OCI-LY7 (cell line): ENCODE measurements at regions not wholly inside any gene's neighbourhood (a gene's known extent, or its start where the extent isn't known, plus 50 kb on each side); places are given as distances from the start of the nearest gene placed in this dataset.

Experiments
- BruUV-seq: library from RNA; stranded (reverse); fragments of 400-500 nt; replicated peaks from 2 replicates; lab custom pipeline; 2021; lab: Mats Ljungman, UMichigan
- CTCF ChIA-PET: fragments of 300-600 bp; sonication (Branson Sonifier 250); formaldehyde crosslinking; loops from one replicate; lab custom pipeline; 2022; ENCODE audit warnings: antibody characterized with exemption; ENCODE audit not compliant: unreplicated experiment; lab: Charles Lee
- POLR2A ChIA-PET: fragments of 300-600 bp; sonication (Branson Sonifier 250); formaldehyde crosslinking; loops from one replicate; lab custom pipeline; 2022; ENCODE audit warnings: antibody characterized with exemption; lab: Charles Lee
- DNase-seq: peaks from one replicate; pipeline ENCODE4 v3.0.0-alpha.2; 2015; ENCODE audit warnings: low spot score
- H2AFZ ChIP-seq: fragments of 200-600 bp; sonication (generic), shearing (Covaris generic); 2 replicates; pipeline ENCODE4 v1.6.1; 2014; ENCODE audit warnings: mild to moderate bottlenecking, antibody characterized with exemption, low read length, moderate library complexity
- H3K27ac ChIP-seq: fragments of 200-600 bp; sonication (generic); 2 replicates; pipeline ENCODE4 v1.5.1; 2014; ENCODE audit warnings: mixed run types, low read depth, mild to moderate bottlenecking, moderate library complexity, low read length, inconsistent platforms; ENCODE audit not compliant: poor library complexity, severe bottlenecking
- H3K36me3 ChIP-seq: fragments of 200-600 bp; sonication (generic); 2 replicates; pipeline ENCODE4 v1.6.1; 2014; ENCODE audit warnings: mild to moderate bottlenecking, antibody characterized with exemption, low read length, moderate library complexity, mixed read lengths; ENCODE audit not compliant: insufficient read depth
- H3K4me1 ChIP-seq: fragments of 200-600 bp; sonication (generic); 2 replicates; pipeline ENCODE4 v1.5.1; 2014; ENCODE audit warnings: mild to moderate bottlenecking, low read length; ENCODE audit not compliant: insufficient read depth, poor library complexity, severe bottlenecking
- H3K4me2 ChIP-seq: fragments of 200-600 bp; sonication (generic); 2 replicates; pipeline ENCODE4 v1.6.1; 2014; ENCODE audit warnings: mild to moderate bottlenecking, low read length
- H3K4me3 ChIP-seq: fragments of 200-600 bp; sonication (generic); 2 replicates; pipeline ENCODE4 v1.5.1; 2014; ENCODE audit warnings: mild to moderate bottlenecking, low read depth, low read length; ENCODE audit not compliant: poor library complexity, severe bottlenecking
- H3K79me2 ChIP-seq: fragments of 200-600 bp; sonication (generic); 2 replicates; pipeline ENCODE4 v1.6.1; 2016; ENCODE audit warnings: low read depth, mild to moderate bottlenecking, low read length, moderate library complexity, mixed read lengths; ENCODE audit not compliant: insufficient read depth
- H3K9me2 ChIP-seq: fragments of 200-600 bp; sonication (generic); 2 replicates; pipeline ENCODE4 v1.6.1; 2016; ENCODE audit warnings: mild to moderate bottlenecking, low read length, mixed read lengths; ENCODE audit not compliant: insufficient read depth
- H3K9me3 ChIP-seq: fragments of 200-600 bp; sonication (generic); 2 replicates; pipeline ENCODE4 v1.6.1; 2014; ENCODE audit warnings: mild to moderate bottlenecking, mixed run types, low read length, mixed read lengths
- H4K20me1 ChIP-seq: fragments of 200-600 bp; sonication (generic); 2 replicates; pipeline ENCODE4 v1.6.1; 2014; ENCODE audit warnings: mild to moderate bottlenecking, antibody characterized with exemption, low read length, moderate library complexity, mixed read lengths; ENCODE audit not compliant: insufficient read depth
- EZH2phosphoT487 ChIP-seq: fragments of 200-600 bp; sonication (generic); IDR thresholded peaks from 2 replicates; pipeline ENCODE4 v1.6.1; 2018; ENCODE audit warnings: low read depth, borderline replicate concordance, mild to moderate bottlenecking, mixed run types, antibody characterized with exemption, low read length, moderate library complexity, mixed read lengths
- intact Hi-C: fragments of 100-400 bp; cut with micrococcal nuclease; formaldehyde crosslinking; loops from one replicate; pipeline ENCODE4 v1.10.0; 2022; ENCODE audit not compliant: unreplicated experiment
- TF ChIP-seq, protein P1 (sequence below): fragments of 200-600 bp; sonication (generic); conservative IDR thresholded peaks from 2 replicates; pipeline ENCODE4 v1.5.1; 2014; ENCODE audit warnings: mild to moderate bottlenecking, antibody characterized with exemption, low read length, moderate library complexity, mixed read lengths

DNA sequence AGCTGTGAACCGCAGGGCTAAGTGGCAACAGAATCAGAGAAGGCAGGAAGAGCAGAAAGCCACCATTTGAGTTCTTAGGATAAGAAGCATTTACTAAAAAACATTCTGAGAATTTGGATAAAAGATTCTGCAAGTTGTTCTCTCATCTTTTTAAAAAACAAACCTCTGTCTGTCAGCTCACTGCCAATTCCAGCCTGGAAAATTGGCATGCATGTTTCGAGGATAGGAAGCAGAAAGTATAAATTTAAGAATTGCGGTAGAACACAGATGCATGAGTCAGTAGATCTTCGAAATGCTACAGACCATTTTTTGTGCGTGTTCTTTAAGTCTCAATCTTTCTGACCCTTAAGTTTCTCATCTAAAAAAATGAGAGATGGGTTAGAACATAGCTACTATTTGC, 544.5 kb upstream of the DAB1 start:
- CTCF ChIA-PET: no interaction called here
- intact Hi-C loops: no loop called here
- no peak overlapping the region for H3K4me3 ChIP-seq
- no peaks in the 10 kb centered on the region for H4K20me1 ChIP-seq
- POLR2A ChIA-PET: no interaction called here
- DNase-seq: no peak
- BruUV-seq: no TSS peak
- H3K79me2 ChIP-seq: no peaks in the 10 kb centered on the region
- TF ChIP-seq, protein P1, sequence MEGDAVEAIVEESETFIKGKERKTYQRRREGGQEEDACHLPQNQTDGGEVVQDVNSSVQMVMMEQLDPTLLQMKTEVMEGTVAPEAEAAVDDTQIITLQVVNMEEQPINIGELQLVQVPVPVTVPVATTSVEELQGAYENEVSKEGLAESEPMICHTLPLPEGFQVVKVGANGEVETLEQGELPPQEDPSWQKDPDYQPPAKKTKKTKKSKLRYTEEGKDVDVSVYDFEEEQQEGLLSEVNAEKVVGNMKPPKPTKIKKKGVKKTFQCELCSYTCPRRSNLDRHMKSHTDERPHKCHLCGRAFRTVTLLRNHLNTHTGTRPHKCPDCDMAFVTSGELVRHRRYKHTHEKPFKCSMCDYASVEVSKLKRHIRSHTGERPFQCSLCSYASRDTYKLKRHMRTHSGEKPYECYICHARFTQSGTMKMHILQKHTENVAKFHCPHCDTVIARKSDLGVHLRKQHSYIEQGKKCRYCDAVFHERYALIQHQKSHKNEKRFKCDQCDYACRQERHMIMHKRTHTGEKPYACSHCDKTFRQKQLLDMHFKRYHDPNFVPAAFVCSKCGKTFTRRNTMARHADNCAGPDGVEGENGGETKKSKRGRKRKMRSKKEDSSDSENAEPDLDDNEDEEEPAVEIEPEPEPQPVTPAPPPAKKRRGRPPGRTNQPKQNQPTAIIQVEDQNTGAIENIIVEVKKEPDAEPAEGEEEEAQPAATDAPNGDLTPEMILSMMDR: no peak
- TF ChIP-seq EZH2phosphoT487: no peak
- no peaks in the 10 kb centered on the region for H3K36me3 ChIP-seq
- H3K4me2 ChIP-seq: no peak overlapping the region
- H3K27ac ChIP-seq: no peak overlapping the region
- H3K9me2 ChIP-seq: no peaks in the 10 kb centered on the region
- no peaks in the 10 kb centered on the region for H3K9me3 ChIP-seq
- no peaks in the 10 kb centered on the region for H3K4me1 ChIP-seq
- H2AFZ ChIP-seq: no peak overlapping the region

DNA sequence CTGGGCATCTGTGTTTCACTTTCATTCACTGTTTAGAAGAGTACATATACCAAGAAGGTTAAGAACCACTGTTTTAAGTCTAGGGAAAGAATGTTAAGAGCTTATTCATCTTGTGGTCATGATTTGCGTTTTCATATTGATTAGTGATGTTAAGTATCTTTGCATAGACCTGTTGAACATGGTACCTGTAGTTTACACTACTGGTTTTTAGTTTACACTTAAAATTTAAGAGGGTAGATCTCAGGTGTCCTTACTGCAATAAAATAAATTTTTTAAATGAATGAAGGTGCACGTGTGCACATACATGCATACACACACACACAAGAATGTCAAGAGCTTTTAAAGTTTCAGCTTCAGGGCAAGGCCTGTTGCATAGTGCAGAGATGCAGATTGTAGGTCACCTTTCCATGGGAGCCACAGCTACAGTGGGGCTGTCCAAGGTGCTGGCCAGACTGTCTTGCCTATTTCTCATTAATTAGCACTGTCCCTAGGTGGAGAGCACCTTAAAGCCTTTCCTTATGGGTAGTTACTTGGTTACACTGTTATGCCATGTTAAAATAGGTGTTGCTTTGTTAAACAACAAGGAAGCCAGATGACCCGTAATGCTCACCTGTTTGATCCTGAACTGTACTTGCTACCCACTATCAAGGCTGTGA, 543.0 kb upstream of the DAB1 start:
- H3K36me3 ChIP-seq: no peaks in the 10 kb centered on the region
- no peak overlapping the region for H3K4me3 ChIP-seq
- intact Hi-C loops: no loop called here
- H3K27ac ChIP-seq: no peak overlapping the region
- no peaks in the 10 kb centered on the region for H3K9me2 ChIP-seq
- ChIA-PET CTCF (no interaction called here), POLR2A (no interaction called here)
- BruUV-seq: no TSS peak
- TF ChIP-seq, protein P1: no peak
- TF ChIP-seq EZH2phosphoT487: no peak
- H3K79me2 ChIP-seq: no peaks in the 10 kb centered on the region
- H2AFZ ChIP-seq: no peak overlapping the region
- no peak for DNase-seq
- H3K9me3 ChIP-seq: no peaks in the 10 kb centered on the region
- no peaks in the 10 kb centered on the region for H3K4me1 ChIP-seq
- H4K20me1 ChIP-seq: no peaks in the 10 kb centered on the region
- H3K4me2 ChIP-seq: no peak overlapping the region

DNA sequence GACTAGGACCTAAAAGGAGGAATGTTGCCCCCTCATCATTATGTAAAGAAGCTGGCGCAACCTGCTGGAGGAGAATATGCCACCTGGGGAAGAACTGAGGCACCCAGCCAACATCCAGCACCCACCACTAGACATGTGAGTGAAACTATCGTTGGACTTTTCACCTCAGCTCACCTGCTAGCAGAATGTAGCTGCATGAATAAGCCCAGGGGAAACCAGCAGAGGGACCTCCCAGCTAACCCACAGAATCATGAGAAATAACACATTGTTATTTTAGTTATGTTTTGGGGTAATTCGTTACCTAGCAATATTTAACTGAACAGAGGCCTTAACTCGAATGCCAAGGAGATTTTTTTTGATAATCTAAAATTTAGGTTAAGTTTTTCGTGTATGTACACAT, 542.5 kb upstream of the DAB1 start:
- no peaks in the 10 kb centered on the region for H4K20me1 ChIP-seq
- intact Hi-C loops: no loop called here
- ChIA-PET CTCF (interaction anchor here (0.6 kb wide), 1 partner anchor 757 kb away, joined by 3 read pairs; no protein-coding TSS in a partner anchor), POLR2A (interaction anchor here (1.3 kb wide), 1 partner anchor 11 kb away, joined by 3 read pairs; no protein-coding TSS in a partner anchor)
- no peak for TF ChIP-seq EZH2phosphoT487
- TF ChIP-seq, protein P1: no peak
- H3K4me2 ChIP-seq: no peak overlapping the region
- no peak for DNase-seq
- no TSS peak for BruUV-seq
- H3K4me3 ChIP-seq: no peak overlapping the region
- H3K36me3 ChIP-seq: no peaks in the 10 kb centered on the region
- H3K79me2 ChIP-seq: no peaks in the 10 kb centered on the region
- H2AFZ ChIP-seq: no peak overlapping the region
- H3K4me1 ChIP-seq: no peaks in the 10 kb centered on the region
- no peaks in the 10 kb centered on the region for H3K9me2 ChIP-seq
- no peak overlapping the region for H3K27ac ChIP-seq
- no peaks in the 10 kb centered on the region for H3K9me3 ChIP-seq
